GM19468 (cell line): ENCODE measurements at regions not wholly inside any gene's neighbourhood (a gene's known extent, or its start where the extent isn't known, plus 50 kb on each side); places are given as distances from the start of the nearest gene placed in this dataset.

Experiments
- ATAC-seq: cut with Tn5 transposase; IDR thresholded peaks from one replicate; pipeline ENCODE4 v1.9.1; 2021; ENCODE audit warnings: mild to moderate bottlenecking, moderate library complexity, moderate number of reproducible peaks; ENCODE audit not compliant: unreplicated experiment; ENCODE audit errors: extremely low read depth

- ATAC-seq, result no peak
Observed at GRCh38 chr20:10856237-10857015, 182.6 kb upstream of the JAG1 start.

- no peak for ATAC-seq
Observed at GRCh38 chr20:10857352-10858070, 183.7 kb upstream of the JAG1 start.

- no peak for ATAC-seq
Observed at GRCh38 chr20:10861090-10861489, 187.3 kb upstream of the JAG1 start.

- ATAC-seq, result no peak
Observed at GRCh38 chr20:10861619-10862018, 187.8 kb upstream of the JAG1 start.

GRCh38 chr20:10863337-10864060, 189.7 kb upstream of the JAG1 start:
- ATAC-seq, result no peak

- no peak for ATAC-seq
Observed at GRCh38 chr20:10864076-10864672, 190.4 kb upstream of the JAG1 start.

DNA sequence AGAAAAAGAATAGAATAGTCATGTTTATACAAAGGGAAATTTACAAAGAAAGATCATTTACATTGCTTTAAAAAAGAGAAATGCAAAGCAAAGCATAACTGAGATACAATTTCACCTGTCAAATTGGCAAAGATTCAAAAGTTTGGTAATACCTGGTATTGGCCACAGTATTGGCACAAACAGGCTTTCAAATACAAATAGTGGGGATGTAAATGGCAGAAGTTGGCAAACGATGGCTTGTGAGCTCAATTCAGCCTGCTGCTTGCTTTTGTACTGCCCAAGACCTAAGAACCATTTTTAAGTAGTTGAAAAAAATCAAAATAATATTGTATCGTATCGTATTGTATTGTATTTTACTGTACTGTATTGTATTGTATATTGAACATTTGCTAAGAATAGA, 194.5 kb upstream of the JAG1 start:
- no peak for ATAC-seq

DNA sequence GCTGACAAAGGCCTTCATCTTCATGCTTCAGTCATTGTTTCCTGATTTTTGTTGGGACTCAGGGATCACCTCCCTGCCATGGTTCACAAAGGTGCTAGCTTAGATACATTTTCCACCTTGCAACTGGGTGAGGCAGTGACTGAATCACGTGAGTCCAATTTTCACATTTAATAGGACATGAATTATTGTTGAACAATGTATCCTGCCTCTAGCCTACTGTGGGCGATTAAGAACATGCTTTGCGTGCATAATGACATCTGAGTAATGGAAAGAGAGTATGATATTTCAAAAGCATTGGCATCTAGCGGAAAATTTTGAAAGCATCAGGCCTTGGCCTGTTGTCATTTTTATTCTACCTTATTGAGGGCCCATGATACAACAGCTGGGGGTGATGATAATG, 199.2 kb upstream of the JAG1 start:
- ATAC-seq, result no peak

DNA sequence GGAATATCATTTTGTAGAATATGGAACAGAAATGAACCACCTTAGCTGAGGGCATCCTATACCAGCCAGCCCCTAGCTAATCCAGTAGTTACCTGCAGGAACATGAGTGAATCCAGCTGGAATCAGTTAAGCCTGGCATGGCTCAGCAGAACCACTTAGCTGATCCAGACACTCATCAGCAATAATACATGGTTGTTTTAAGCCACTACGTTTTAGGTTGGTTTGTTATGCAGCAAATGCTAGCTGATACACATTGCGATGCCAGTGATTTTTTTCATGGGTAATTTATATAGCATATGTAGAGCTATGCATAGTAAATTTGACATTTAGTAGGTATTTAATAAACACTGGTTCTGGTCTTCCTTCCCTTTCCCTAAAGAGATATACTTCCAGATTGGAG, 201.9 kb upstream of the JAG1 start:
- ATAC-seq, result no peak

GRCh38 chr20:10876558-10876957, 202.8 kb upstream of the JAG1 start:
- ATAC-seq, result no peak

- no peak for ATAC-seq
Observed at GRCh38 chr20:10877342-10877741, 203.5 kb upstream of the JAG1 start.

- no peak for ATAC-seq
Observed at GRCh38 chr20:10883166-10883565, 209.4 kb upstream of the JAG1 start.

GRCh38 chr20:10893321-10893720, 219.5 kb upstream of the JAG1 start:
- ATAC-seq, result no peak

DNA sequence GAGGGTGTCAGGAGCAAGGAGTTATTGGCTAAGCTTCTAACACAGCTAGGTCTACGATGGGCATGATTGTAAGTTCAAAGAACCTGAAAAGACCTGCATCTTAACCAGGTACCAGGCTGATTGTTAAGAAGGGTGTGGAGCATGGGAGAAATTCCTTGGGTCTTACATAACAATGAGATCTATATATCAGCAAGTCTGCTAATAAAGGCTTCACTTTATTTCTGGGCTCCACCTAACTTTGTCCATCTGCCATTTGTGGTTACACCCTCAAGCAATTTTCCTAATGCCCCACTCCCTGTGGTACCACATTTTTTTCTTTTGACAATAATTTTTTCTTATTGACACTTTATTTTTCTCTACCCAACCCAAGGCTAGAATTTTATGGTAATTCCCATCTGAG, 223.5 kb upstream of the JAG1 start:
- ATAC-seq, result no peak

- ATAC-seq, result no peak
Observed at GRCh38 chr20:10898552-10898951, 224.8 kb upstream of the JAG1 start.

- no peak for ATAC-seq
Observed at GRCh38 chr20:10902174-10902573, 228.4 kb upstream of the JAG1 start.

DNA sequence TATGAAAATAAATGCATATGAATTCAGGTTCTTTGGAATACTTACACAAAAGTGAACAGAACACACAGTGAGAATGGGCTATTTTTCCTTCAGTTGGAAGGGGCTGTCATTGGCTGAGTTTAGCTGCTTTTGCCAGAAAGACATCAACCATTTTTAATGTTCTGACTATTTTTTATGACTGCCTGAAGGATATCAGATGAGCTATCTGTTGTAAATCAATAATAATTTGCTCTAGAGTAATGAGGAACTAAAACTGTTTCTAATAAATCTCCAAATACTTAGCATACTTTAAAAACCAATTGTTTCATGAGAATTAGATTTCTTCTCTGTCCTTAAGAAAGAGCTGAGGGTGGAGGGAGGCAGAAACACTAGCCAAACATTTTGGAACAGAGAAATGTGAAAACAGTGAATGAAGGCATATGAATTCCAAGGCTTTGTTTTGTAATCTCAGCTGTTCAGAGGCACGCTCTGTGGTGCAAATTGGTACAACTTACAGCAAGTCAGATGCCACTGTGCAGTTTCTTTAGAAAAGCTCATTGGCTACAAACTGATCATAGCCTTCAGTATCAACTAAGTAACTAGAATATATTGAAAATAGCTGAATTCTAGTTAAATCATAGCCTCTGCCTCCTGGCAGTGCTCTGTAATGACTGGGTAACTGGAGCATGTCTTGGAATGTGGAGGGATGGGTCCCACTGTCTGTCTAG, 228.9 kb upstream of the JAG1 start:
- no peak for ATAC-seq

- no peak for ATAC-seq
Observed at GRCh38 chr20:10906834-10907233, 233.0 kb upstream of the JAG1 start.

GRCh38 chr20:10909803-10910202, 236.0 kb upstream of the JAG1 start:
- ATAC-seq, result no peak

GRCh38 chr20:10910535-10911178, 236.9 kb upstream of the JAG1 start:
- ATAC-seq, result no peak
